Glomerular visceral epithelial cell (primary cell): ENCODE measurements at regions not wholly inside any gene's neighbourhood (a gene's known extent, or its start where the extent isn't known, plus 50 kb on each side); places are given as distances from the start of the nearest gene placed in this dataset.

Source experiments
- DNase-seq: peaks from one replicate; pipeline ENCODE4 v3.0.0-alpha.2; 2016; ENCODE audit errors: extremely low spot score

- no peak for DNase-seq
These were observed 140.9 kb upstream of the MOCS1 start for GRCh38 chr6:40075056-40075590.

DNA sequence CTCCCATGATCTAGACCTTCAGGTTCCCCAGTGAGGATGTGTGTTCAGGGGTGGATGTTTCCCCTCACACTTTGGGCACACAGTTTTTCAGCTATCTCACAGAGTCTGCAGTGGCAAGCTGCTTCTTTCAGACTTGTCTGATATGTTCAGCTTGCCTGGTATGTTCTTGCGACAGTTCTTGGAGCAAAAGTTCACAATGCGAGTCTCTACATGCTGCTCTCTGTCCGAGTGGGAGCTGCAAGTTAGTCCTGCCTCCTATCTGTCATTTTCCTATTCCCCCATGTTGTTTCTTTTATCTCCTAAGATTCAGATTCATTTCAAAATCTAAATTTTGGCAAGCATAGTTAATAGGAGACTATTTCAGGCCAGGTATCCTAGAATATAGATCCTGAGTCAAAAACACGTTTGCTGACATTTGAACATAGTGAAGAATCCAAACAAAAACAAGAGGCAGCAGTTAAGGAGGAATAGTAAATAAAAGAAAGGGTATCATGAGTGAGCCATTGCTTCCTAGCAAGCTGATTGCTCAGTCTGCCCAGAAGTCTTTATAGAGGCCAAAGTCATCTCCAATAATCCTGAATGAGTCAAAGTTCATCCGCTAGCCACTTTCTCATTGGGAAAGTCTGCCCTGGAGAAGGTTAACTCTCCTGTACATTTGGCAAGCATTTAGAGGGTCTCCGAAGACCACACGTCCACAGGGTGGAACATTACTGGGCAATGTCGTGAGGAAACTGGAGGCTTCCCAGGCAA lies 140.2 kb upstream of the MOCS1 start:
- no peak for DNase-seq

DNA sequence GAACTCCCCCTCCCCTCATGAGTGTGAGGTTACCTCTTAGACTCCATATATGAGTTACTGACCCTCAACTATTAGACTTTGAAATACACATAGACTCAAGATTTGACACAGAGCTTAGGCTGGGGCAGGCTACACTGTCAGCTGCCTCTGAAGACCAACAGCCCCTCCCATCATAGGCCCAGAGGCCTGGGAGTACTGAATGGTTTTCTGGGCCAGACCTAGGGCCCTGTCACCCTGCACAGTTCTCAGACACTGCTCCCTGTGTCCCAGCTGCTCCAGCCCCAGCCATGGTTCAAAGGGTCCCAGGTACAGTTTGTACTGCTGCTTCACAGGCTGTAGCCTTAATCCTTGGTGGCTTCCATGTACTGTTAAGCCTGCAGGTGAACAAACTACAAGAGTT lies 132.1 kb upstream of the MOCS1 start:
- DNase-seq = no peak

- DNase-seq = no peak
These were observed 122.6 kb upstream of the MOCS1 start for GRCh38 chr6:40056865-40057264.

DNA sequence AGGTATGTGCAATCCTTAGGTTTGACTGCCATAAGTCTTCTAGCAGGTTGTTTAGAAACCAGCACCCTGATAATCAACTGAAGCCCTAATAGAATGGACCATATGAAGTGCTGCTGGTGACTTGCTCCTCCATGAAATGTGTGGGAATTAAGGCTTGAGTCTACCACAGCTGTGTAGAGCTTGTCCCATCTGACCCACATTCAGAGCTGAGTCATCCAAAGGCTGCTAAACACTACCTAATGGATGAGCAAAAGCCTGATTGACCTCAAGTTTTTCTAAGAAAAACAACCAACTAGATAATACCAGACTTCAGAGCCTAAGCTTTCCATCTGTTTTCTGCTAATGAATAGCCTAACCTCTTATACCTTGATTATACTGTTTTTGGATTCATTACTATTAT lies 120.3 kb upstream of the MOCS1 start:
- no peak for DNase-seq

- no peak for DNase-seq
These were observed 119.9 kb upstream of the MOCS1 start for GRCh38 chr6:40054186-40054585.

- no peak for DNase-seq
These were observed 114.9 kb upstream of the MOCS1 start for GRCh38 chr6:40049128-40049527.

- DNase-seq = no peak
These were observed 109.9 kb upstream of the MOCS1 start for GRCh38 chr6:40044196-40044595.

GRCh38 chr6:40042232-40042631 lies 108.0 kb upstream of the MOCS1 start:
- DNase-seq = no peak

DNA sequence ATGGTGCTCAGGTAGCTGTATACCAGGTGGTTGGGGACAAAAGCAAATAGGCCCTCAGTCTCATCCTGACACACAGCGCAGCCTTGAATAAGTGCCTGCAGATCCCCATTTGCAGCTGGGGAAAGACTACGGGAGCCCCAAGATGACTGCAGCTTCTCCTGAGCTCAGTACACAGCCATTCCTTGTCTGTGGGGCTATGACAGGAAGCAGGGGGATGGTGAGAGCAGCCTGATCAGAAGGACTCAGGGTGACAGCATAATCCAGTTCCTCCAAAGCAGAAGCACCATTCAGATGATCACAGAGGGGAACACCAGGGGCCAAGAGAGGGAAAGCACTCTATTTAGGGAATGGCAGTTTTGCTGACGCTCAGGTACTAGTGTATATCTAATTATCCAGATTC lies 104.8 kb upstream of the MOCS1 start:
- no peak for DNase-seq

- no peak for DNase-seq
These were observed 104.4 kb upstream of the MOCS1 start for GRCh38 chr6:40038626-40039025.

DNA sequence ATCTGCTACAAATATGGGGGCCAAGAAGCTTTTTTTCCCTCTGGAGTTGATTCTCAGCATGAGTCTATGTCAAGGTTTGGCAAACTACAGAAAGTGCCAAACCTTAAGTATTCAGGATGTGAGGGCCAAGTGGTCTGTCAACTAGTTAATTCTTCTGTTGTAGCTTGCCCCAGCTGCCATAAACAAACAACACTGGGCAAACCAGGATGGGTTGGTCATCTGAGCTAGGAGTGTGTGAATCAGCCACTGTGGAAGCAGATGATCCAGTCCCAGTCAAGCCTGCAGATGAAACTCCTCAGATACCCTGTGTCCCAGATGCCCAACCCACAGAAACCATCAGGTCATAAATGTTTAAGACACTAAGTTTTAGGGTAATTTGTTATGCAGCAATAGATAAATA lies 103.0 kb upstream of the MOCS1 start:
- DNase-seq = no peak

GRCh38 chr6:40036186-40036585 lies 101.9 kb upstream of the MOCS1 start:
- no peak for DNase-seq

DNA sequence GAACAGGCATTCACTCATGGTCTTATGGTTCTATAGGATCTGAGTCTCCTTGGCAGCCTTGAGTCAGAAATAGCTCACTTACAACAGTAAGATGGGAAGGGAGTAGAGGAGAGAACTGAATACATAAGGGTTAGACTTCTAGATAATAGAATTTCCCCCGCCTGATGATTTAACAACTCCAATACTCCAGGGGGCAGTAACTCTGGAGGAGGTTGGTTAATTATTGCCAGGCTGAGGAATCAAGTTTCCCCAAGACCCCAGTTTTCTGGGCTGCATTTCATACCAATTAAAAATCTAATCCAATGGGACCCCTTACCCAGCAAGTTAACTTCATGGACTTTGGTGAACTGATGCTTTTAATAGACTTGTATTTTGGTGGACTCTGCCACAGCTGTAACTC lies 94.2 kb upstream of the MOCS1 start:
- DNase-seq = no peak

GRCh38 chr6:40022867-40023266 lies 88.6 kb upstream of the MOCS1 start:
- DNase-seq = no peak

DNA sequence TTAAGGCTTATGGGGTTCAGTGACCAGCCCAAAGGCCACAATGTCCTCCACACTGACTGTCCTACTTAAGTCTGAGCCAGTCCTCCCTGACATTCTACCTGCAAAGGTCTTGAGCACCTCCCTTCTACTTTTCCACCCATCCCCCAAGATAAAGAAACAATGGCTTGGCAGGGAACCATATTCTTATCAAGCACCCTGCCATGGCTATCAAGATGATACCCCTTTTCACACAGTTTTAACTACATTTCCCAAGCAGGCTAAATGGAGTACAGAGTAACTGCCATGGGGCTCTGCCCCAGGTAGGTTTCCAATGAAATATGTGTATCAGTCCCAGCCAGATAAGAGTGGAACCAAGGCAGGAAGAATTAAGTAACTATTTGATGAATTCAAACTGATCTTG lies 85.9 kb upstream of the MOCS1 start:
- DNase-seq = no peak

DNA sequence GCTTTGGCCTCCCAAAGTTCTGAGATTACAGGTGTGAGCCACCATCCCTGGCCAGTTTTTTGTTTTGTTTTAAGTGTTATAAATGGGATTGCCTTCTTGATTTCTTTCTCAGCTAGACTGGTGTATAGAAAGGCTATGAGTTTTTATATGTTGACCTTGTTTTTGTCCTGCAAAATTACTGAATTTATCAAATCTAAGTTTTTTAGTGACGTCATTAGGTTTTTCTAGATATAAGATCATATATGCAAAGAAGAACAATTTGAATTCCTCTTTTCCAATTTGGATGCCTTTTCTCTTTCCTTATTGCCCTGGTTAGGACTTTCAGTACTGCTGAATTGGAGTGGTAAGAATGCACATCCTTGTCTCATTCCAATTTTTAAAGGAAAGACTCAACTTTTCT lies 81.3 kb upstream of the MOCS1 start:
- no peak for DNase-seq

DNA sequence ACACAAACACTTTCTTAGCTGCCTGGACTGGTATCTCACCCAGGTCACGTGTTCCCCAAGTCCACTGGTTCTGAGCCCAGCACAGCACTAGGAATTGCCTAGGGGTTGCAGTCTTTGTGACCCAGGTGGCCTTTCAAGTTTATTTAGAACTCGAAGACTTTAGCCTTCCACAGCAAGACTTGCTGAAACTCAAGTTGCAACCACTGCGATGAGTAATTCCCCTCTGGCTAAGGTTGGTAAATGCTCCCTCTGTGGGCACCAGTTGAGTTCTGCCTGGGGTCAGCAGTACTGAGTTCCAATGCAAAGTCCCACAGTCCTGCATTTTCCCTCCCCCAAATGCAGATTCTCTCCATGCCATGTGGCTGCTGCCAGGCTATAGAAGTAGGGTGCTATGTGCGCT lies 77.6 kb upstream of the MOCS1 start:
- no peak for DNase-seq

DNA sequence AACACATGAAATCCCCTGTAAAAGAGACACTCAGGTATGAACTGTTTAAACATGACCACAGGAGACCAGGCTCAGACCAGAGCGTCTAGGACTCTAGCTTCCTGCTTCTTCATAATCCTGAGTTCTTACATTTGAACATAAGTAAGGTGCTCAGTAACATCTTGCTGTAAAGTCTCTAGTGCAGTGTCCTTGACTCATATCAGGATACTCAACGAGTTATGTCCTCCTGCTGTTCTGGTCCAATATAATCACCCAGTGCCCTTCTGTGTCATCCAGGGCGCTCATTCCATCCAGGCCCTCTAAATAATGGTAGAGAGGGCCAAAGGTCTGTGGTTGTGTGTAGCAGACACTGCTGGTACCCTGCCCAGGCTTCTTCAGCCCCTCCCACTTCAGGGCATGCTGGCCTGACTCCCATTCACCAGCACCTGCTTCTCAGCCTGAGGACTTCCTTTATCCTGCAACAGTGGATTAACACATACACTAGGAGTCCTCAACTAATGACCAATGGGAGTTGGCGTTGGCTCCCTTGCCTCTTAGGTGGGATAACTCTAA lies 66.8 kb upstream of the MOCS1 start:
- DNase-seq = no peak

DNA sequence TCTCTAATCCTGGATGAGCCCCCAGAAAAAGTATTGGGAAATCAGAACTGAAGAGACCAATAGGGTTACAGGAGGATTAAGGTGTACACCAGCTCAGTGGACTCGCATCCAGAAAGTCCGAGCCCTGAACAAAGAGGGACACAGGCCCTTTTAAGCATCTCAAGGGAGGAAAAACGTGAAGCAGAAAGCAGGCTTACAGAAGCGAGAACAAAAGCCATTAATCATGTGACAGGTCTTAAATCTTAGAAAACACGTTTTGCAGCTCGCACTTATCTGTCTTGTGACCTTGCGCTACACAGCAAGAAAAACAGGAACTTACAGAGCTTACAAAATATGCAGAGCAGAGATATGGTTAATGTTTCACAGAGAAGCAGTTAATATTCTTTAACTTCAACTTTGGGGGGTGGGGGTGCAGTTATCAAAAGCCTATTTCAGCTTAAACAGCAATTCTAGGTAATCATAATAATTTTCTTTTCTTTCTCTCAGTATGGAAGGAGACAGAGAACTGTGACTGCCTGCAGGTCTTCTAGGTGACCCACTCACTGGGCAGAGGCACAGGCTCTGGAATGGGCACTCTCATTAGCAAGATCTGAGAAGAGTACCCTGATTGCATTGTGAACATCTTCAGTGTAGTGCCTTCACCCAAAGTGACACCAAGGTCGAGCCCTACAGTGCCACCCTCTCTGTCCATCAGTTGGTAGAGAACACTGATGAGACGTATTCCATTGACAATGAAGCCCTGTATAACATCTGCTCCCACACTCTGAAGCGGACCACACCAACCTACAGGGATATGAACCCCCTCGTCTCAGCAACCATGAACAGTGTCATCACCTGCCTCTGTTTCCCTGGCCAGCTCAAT lies 65.0 kb upstream of the MOCS1 start:
- no peak for DNase-seq

- DNase-seq = no peak
These were observed 63.9 kb upstream of the MOCS1 start for GRCh38 chr6:39998126-39998525.

DNA sequence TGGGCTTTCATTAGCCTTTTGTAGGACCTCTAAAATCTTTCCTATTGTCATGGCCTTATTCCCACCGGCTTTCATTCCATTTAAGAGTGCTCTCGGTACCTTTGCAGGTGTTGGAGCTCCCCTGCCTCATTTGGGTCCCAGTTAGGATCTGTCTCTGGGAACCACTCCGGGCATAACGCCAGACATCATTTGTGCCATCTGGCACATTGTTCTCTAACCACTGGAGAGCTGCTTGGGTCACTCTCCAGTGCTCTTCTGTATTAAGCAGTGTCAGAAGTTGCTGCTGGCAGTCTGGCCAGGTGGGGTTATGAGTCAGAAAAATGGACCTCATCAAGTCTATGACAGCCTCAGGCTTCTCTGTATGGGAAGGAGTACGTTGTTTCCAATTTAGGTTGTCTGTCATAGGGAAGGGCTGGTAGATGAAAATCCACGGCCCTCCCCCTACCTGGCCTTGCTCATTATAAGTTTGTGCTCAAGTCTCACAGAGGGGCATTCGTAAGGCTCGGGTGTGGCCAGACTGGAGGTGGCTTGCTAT lies 62.9 kb upstream of the MOCS1 start:
- DNase-seq = no peak
